ENCODE measurements at regions not wholly inside any gene's neighbourhood (a gene's known extent, or its start where the extent isn't known, plus 50 kb on each side); places are given as distances from the start of the nearest gene placed in this dataset.

- intact Hi-C loops (cut with micrococcal nuclease): no loop called here
- Histone ChIP-seq H3K56ac (ENCODE audit: extremely low read depth, insufficient read depth, low read length) (no peak overlapping the region), H4K91ac (ENCODE audit: insufficient read depth, low read depth, low read length) (no peak overlapping the region), H3K27me3 (ENCODE audit: control insufficient read depth, insufficient read depth, low read length) (no peaks in the 10 kb centered on the region), H3K9ac (ENCODE audit: low read depth, low read length) (no peak overlapping the region), H3K9me3 (ENCODE audit: control insufficient read depth, insufficient read depth, low read length) (peaks cover 55% of the 10 kb centered on the region), H3K27ac (ENCODE audit: insufficient read depth, low read length) (no peak overlapping the region), H2AK5ac (ENCODE audit: low read depth, low read length) (no peak overlapping the region), H3K79me1 (ENCODE audit: low read depth in 1 of 2, low read length in 2 of 2) (no peaks in the 10 kb centered on the region), H4K8ac (ENCODE audit: low read depth in 2 of 2, low read length in 2 of 2) (no peak overlapping the region), H3K4me2 (ENCODE audit: low read depth, low read length) (no peak overlapping the region), H3K4me1 (ENCODE audit: control insufficient read depth, insufficient read depth, low read length) (no peaks in the 10 kb centered on the region), H2AFZ (replicated peaks; ENCODE audit: low read length, poor library complexity) (no peak overlapping the region), H3K36me3 (ENCODE audit: control insufficient read depth, insufficient read depth, low read length) (no peaks in the 10 kb centered on the region), H2AK9ac (replicated peaks; ENCODE audit: low read depth, low read length, poor library complexity) (no peak overlapping the region), H3K18ac (ENCODE audit: low read depth, low read length) (no peak overlapping the region), H3K4me3 (ENCODE audit: insufficient read depth, low read depth, low read length) (no peak overlapping the region), H3K4ac (ENCODE audit: low read depth, low read length) (no peak overlapping the region), H3K9me1 (ENCODE audit: insufficient read depth, low read length) (no peaks in the 10 kb centered on the region), H4K5ac (ENCODE audit: low read depth, low read length) (no peak overlapping the region), H2BK20ac (ENCODE audit: low read depth, low read length) (no peak overlapping the region), H2BK5ac (ENCODE audit: low read depth, low read length, poor library complexity, severe bottlenecking) (no peak overlapping the region), H3K23ac (ENCODE audit: low read depth, low read length) (no peak overlapping the region), H2BK15ac (ENCODE audit: low read depth, low read length) (no peak overlapping the region), H2BK120ac (ENCODE audit: low read depth, low read length) (no peak overlapping the region), H4K20me1 (ENCODE audit: insufficient read depth, low read length) (no peaks in the 10 kb centered on the region), H3K14ac (replicated peaks; ENCODE audit: low read depth, low read length) (no peak overlapping the region)
- ATAC-seq (ENCODE audit: low read depth) (no peak), DNase-seq (no peak)
- TF ChIP-seq BHLHE40 (IDR thresholded peaks at IDR 0.05; ENCODE audit: low read depth, low read length): no peak
- TF ChIP-seq USF2 (IDR thresholded peaks at IDR 0.05; ENCODE audit: low read depth, low read length): no peak
- no peak for TF ChIP-seq RAD21 (IDR thresholded peaks at IDR 0.05; ENCODE audit: low read length)
- no peak for TF ChIP-seq ELK1 (IDR thresholded peaks at IDR 0.05; ENCODE audit: borderline replicate concordance, low read depth, low read length)
- TF ChIP-seq POLR2A (IDR thresholded peaks at IDR 0.05; ENCODE audit: low read depth, low read length): no peak
- no peak for TF ChIP-seq MAFK (IDR thresholded peaks at IDR 0.05; ENCODE audit: low read depth, low read length)
- no peak for TF ChIP-seq SMC3 (IDR thresholded peaks at IDR 0.05; ENCODE audit: low read depth, low read length)
- WGBS, 2 experiments (ENCODE audit: extremely low coverage in 2 of 2, insufficient read length in 1 of 2): 42% methylated on average over 2 of the region's 8 CpGs; no CpG with 5 or more reads in 1 of the 2 experiments
- BruUV-seq (replicated peaks): no TSS peak
- in situ Hi-C loops (cut with MboI; ENCODE audit: low sequenced_read_pairs): no loop called here
- CTCF ChIA-PET: no interaction called here
- POLR2A ChIA-PET (ENCODE audit: unreplicated experiment): no interaction called here
- dilution Hi-C loops (cut with HindIII; ENCODE audit: low sequenced_read_pairs, unreplicated experiment): no loop called here
These were observed 377.7 kb upstream of the NUPR2 start for GRCh38 chr7:56493704-56494450.
